Endothelial cell of umbilical vein (primary cell): ENCODE measurements at regions not wholly inside any gene's neighbourhood (a gene's known extent, or its start where the extent isn't known, plus 50 kb on each side); places are given as distances from the start of the nearest gene placed in this dataset.

Experiments used
- BruUV-seq: library from RNA; stranded (reverse); fragments of 400-500 nt; replicated peaks from 2 replicates; lab custom pipeline; 2021; lab: Mats Ljungman, UMichigan
- CTCF ChIA-PET: fragments of 300-600, 350-600 bp; sonication (Branson Sonifier 250); formaldehyde crosslinking; loops from one replicate; lab custom pipeline; 2021; ENCODE audit warnings: antibody characterized with exemption, inconsistent platforms; lab: Charles Lee
- POLR2A ChIA-PET: fragments of 300-600, 350-600 bp; sonication (Branson Sonifier 250); formaldehyde crosslinking; loops from one replicate; lab custom pipeline; 2021; ENCODE audit warnings: antibody characterized with exemption, inconsistent platforms; lab: Charles Lee
- DNase-seq: peaks from one replicate; pipeline ENCODE4 v3.0.0-alpha.2; 2011; ENCODE audit warnings: low read depth, low spot score
- FAIRE-seq: peaks from 2 replicates; lab custom pipeline; 2011; peaks lifted over from hg19 to GRCh38; lab: Jason Lieb, UNC
- H2AFZ ChIP-seq: 2 replicates; pipeline ENCODE4 v1.6.0; 2012; ENCODE audit warnings: low read depth, low read length, control low read depth, inconsistent platforms
- H3K27ac ChIP-seq: 2 replicates; pipeline ENCODE4 v1.5.1; 2011; ENCODE audit warnings: low read depth, mild to moderate bottlenecking, control low read depth, low read length, moderate library complexity; ENCODE audit not compliant: insufficient read depth
- H3K27me3 ChIP-seq, 2 experiments: 2 replicates each; pipeline versions ENCODE4 v1.6.0 to v1.6.1; 2011; ENCODE audit warnings: low read length in 2 of 2, mixed read lengths in 1 of 2; ENCODE audit not compliant: control insufficient read depth in 2 of 2, insufficient read depth in 2 of 2
- H3K36me3 ChIP-seq, 2 experiments: 2 replicates in 1 of 2; 3 replicates in 1 of 2; pipeline ENCODE4 v1.5.1; 2011; ENCODE audit warnings: low read length in 2 of 2, mild to moderate bottlenecking in 1 of 2, moderate library complexity in 1 of 2; ENCODE audit not compliant: control insufficient read depth in 2 of 2, insufficient read depth in 2 of 2; ENCODE audit errors: extremely low read depth in 1 of 2
- H3K4me1 ChIP-seq: 3 replicates; pipeline ENCODE4 v1.5.1; 2011; ENCODE audit warnings: mild to moderate bottlenecking, low read length; ENCODE audit not compliant: control insufficient read depth, insufficient read depth; ENCODE audit errors: extremely low read depth
- H3K4me2 ChIP-seq: 2 replicates; pipeline ENCODE4 v1.6.1; 2011; ENCODE audit warnings: low read length, control low read depth, mixed read lengths; ENCODE audit not compliant: insufficient read depth
- H3K4me3 ChIP-seq, 3 experiments: fragments of 200-600 bp in 1 of 3; sonication (generic), shearing (Covaris generic) in 1 of 3; replicated peaks in 1 of 3; 2 replicates each; pipeline ENCODE4 v1.5.1; 2011 to 2016; ENCODE audit warnings: control low read depth in 3 of 3, low read length in 3 of 3, mild to moderate bottlenecking in 2 of 3, inconsistent platforms in 1 of 3, low read depth in 1 of 3, moderate library complexity in 1 of 3; ENCODE audit not compliant: insufficient read depth in 1 of 3
- H3K79me2 ChIP-seq: 2 replicates; pipeline ENCODE4 v1.6.0; 2012; ENCODE audit warnings: low read length, inconsistent platforms; ENCODE audit not compliant: control insufficient read depth, insufficient read depth
- H3K9ac ChIP-seq: replicated peaks from 2 replicates; pipeline ENCODE3; 2011; ENCODE audit warnings: low read length, control low read depth; ENCODE audit not compliant: insufficient read depth; ENCODE audit errors: extremely low read depth
- H3K9me1 ChIP-seq: replicated peaks from 3 replicates; pipeline ENCODE4 v1.6.0; 2011; ENCODE audit warnings: mild to moderate bottlenecking, low read length; ENCODE audit not compliant: control insufficient read depth, insufficient read depth; ENCODE audit errors: extremely low read depth
- H3K9me3 ChIP-seq: replicated peaks from 2 replicates; pipeline ENCODE4 v1.5.1; 2012; ENCODE audit warnings: low read length, inconsistent platforms; ENCODE audit not compliant: control insufficient read depth, insufficient read depth
- H4K20me1 ChIP-seq: replicated peaks from 2 replicates; pipeline ENCODE3; 2011; ENCODE audit warnings: mild to moderate bottlenecking, low read length; ENCODE audit not compliant: control insufficient read depth, insufficient read depth; ENCODE audit errors: extremely low read depth
- CTCF ChIP-seq, 2 donors: IDR thresholded peaks; 1 replicate in 1 of 2; 2 replicates in 1 of 2; pipeline ENCODE4 v1.5.1; 2011; ENCODE audit warnings: low read length in 2 of 2, mild to moderate bottlenecking in 2 of 2, moderate library complexity in 2 of 2, control low read depth in 1 of 2, inconsistent platforms in 1 of 2, low read depth in 1 of 2; ENCODE audit not compliant: insufficient read depth in 1 of 2; ENCODE audit errors: extremely low read depth in 1 of 2
- EZH2 ChIP-seq: IDR thresholded peaks from 2 replicates; pipeline ENCODE4 v1.6.1; 2012; ENCODE audit warnings: borderline replicate concordance, low read depth, mild to moderate bottlenecking, moderate library complexity, low read length, inconsistent platforms; ENCODE audit not compliant: severe bottlenecking
- FOS ChIP-seq: IDR thresholded peaks from 2 replicates; pipeline ENCODE4 v1.6.1; 2011; ENCODE audit warnings: mild to moderate bottlenecking, low read length, moderate library complexity, borderline replicate concordance; ENCODE audit not compliant: insufficient read depth
- GATA2 ChIP-seq: IDR thresholded peaks from 2 replicates; pipeline ENCODE4 v1.7.0; 2011; ENCODE audit warnings: low read depth, mild to moderate bottlenecking, moderate library complexity, mixed read lengths, low read length; ENCODE audit not compliant: insufficient read length, insufficient read depth
- JUN ChIP-seq: IDR thresholded peaks from 2 replicates; pipeline ENCODE4 v1.6.1; 2011; ENCODE audit warnings: borderline replicate concordance, low read depth; ENCODE audit not compliant: insufficient read length, insufficient read depth
- MAX ChIP-seq: IDR thresholded peaks from 2 replicates; pipeline ENCODE4 v1.6.1; 2011; ENCODE audit not compliant: insufficient read depth, insufficient read length
- MYC ChIP-seq: IDR thresholded peaks from one replicate; pipeline ENCODE4 v1.6.1; 2011; ENCODE audit warnings: mild to moderate bottlenecking, low read depth, low read length
- POLR2A ChIP-seq: IDR thresholded peaks from 2 replicates; pipeline ENCODE4 v1.6.1; 2012; ENCODE audit warnings: low read depth, mild to moderate bottlenecking, control low read depth, low read length
- POLR2AphosphoS5 ChIP-seq: IDR thresholded peaks from 2 replicates; pipeline ENCODE4 v1.6.1; 2012; ENCODE audit warnings: low read depth, mild to moderate bottlenecking, control low read depth, low read length, moderate library complexity; ENCODE audit not compliant: insufficient read depth
- dilution Hi-C: fragments of 300-500 bp; cut with MboI; formaldehyde crosslinking; loops from one replicate; pipeline ENCODE4 v1.15.0; 2019; ENCODE audit warnings: low sequenced_read_pairs; ENCODE audit not compliant: extremely low pct_ligation_motif_present
- intact Hi-C: fragments of 100-400 bp; cut with micrococcal nuclease; formaldehyde crosslinking; loops from one replicate; pipeline ENCODE4 v1.10.0; 2022

GRCh38 chr7:106750773-106751172 lies 89.8 kb upstream of the CCDC71L start:
- Histone ChIP-seq H3K9me3 (no peaks in the 10 kb centered on the region), H3K79me2 (no peaks in the 10 kb centered on the region), H3K4me3 (no peak overlapping the region), H3K4me1 (no peaks in the 10 kb centered on the region), H3K9ac (no peak overlapping the region), H4K20me1 (no peaks in the 10 kb centered on the region), H3K36me3 (no peaks in the 10 kb centered on the region), H2AFZ (no peak overlapping the region), H3K4me2 (no peak overlapping the region), H3K27me3 (no peaks in the 10 kb centered on the region), H3K9me1 (no peaks in the 10 kb centered on the region), H3K27ac (no peak overlapping the region)
- dilution Hi-C loops (no loop called here), intact Hi-C loops (no loop called here)
- BruUV-seq = no TSS peak
- DNase-seq (no peak), FAIRE-seq (no peak)
- CTCF ChIA-PET = interaction anchor here (1.0 kb wide), 1 partner anchor 13 kb away, joined by 3 read pairs; no protein-coding TSS in a partner anchor
- POLR2A ChIA-PET = no interaction called here
- no peak for TF ChIP-seq MYC
- TF ChIP-seq MAX = no peak
- no peak for TF ChIP-seq POLR2A
- TF ChIP-seq CTCF (IDR thresholded peaks at IDR 0.05; ENCODE audit: extremely low read depth in 1 of 2, insufficient read depth in 1 of 2, low read depth in 1 of 2, low read length in 2 of 2) = no peak
- TF ChIP-seq GATA2 = no peak
- no peak for TF ChIP-seq FOS
- TF ChIP-seq JUN = no peak
- TF ChIP-seq POLR2AphosphoS5 = no peak
- TF ChIP-seq EZH2 = no peak
